Spleen (tissue), 11 donors: ENCODE measurements at regions not wholly inside any gene's neighbourhood (a gene's known extent, or its start where the extent isn't known, plus 50 kb on each side); places are given as distances from the start of the nearest gene placed in this dataset.
"Not testable (repeated sequence)": the region's sequence is repeated elsewhere in the genome, so short reads cannot be mapped to it uniquely, and the experiment has no call there.

Source experiments
- DNase-seq: peaks from one replicate; pipeline ENCODE4 v3.0.0-alpha.2; 2020
- H3K27ac ChIP-seq, 8 donors: fragments of 200-600 bp; sonication (generic) in 7 of 8; 1 replicate in 4 of 8; 2 replicates in 4 of 8; pipeline versions ENCODE4 v1.5.0 to v1.8.0; 2016 to 2021; ENCODE audit warnings: inconsistent platforms in 4 of 8, mild to moderate bottlenecking in 4 of 8, moderate library complexity in 1 of 8
- H3K27me3 ChIP-seq, 7 donors: fragments of 200-600 bp; sonication (generic) in 6 of 7; replicated peaks in 1 of 7; 1 replicate in 4 of 7; 2 replicates in 3 of 7; pipeline versions ENCODE4 v1.5.0 to v1.8.0; 2016 to 2021; ENCODE audit warnings: inconsistent platforms in 3 of 7, mild to moderate bottlenecking in 1 of 7
- H3K36me3 ChIP-seq, 6 donors: fragments of 200-600 bp; sonication (generic) in 5 of 6; 1 replicate in 4 of 6; 2 replicates in 2 of 6; pipeline versions ENCODE4 v1.5.0 to v1.8.0; 2016 to 2021; ENCODE audit warnings: inconsistent platforms in 2 of 6
- H3K4me1 ChIP-seq, 6 donors: fragments of 200-600 bp; sonication (generic) in 5 of 6; 1 replicate in 3 of 6; 2 replicates in 3 of 6; pipeline versions ENCODE4 v1.5.0 to v1.8.0; 2016 to 2021; ENCODE audit warnings: inconsistent platforms in 3 of 6
- H3K4me3 ChIP-seq, 8 donors: fragments of 200-600 bp; sonication (generic) in 7 of 8; 1 replicate in 4 of 8; 2 replicates in 4 of 8; pipeline versions ENCODE4 v1.5.0 to v1.8.0; 2016 to 2021; ENCODE audit warnings: inconsistent platforms in 4 of 8, mild to moderate bottlenecking in 4 of 8, moderate library complexity in 2 of 8
- H3K9me3 ChIP-seq, 8 donors: fragments of 200-600 bp; sonication (generic) in 7 of 8; 1 replicate in 4 of 8; 2 replicates in 4 of 8; pipeline versions ENCODE4 v1.5.0 to v1.8.0; 2016 to 2021; ENCODE audit warnings: inconsistent platforms in 4 of 8
- CTCF ChIP-seq, 11 experiments: fragments of 200-600 bp in 7 of 11; fragments of 450-650 bp in 4 of 11; sonication (generic) in 4 of 11; IDR thresholded peaks in 8 of 11; conservative IDR thresholded peaks in 3 of 11; 1 replicate in 7 of 11; 2 replicates in 4 of 11; pipeline versions ENCODE4 v1.4.0 to v1.8.0; 2016 to 2021; ENCODE audit warnings: antibody characterized with exemption in 11 of 11, inconsistent platforms in 4 of 11, mild to moderate bottlenecking in 1 of 11
- POLR2A ChIP-seq, 3 donors: fragments of 450-650 bp; IDR thresholded peaks; one replicate each; pipeline ENCODE4 v1.5.1; 2017; ENCODE audit warnings: antibody characterized with exemption in 3 of 3, mild to moderate bottlenecking in 1 of 3
- POLR2AphosphoS5 ChIP-seq, 3 donors: sonication (generic); formaldehyde crosslinking; IDR thresholded peaks; one replicate each; pipeline ENCODE4 v1.5.1; 2017; ENCODE audit warnings: antibody characterized with exemption in 3 of 3
- WGBS, 5 donors: extraction: QIAGEN DNeasy Blood & Tissue Kit in 3 of 5; methylation state at CpG; one replicate each; pipeline versions ENCODE4 v1.1.5 to v1.1.7; 2013 to 2018; 5-methylcytosine and 5-hydroxymethylcytosine counted together
- intact Hi-C: fragments of 100-400 bp; cut with DNase I; formaldehyde crosslinking; loops from one replicate; pipeline ENCODE4 v1.15.0; 2023; ENCODE audit warnings: low total_unique reads
- donor health status: healthy with polysubstance abuse.
- donor health status: DM: no; HTN: no; CAD: no; lungs with moderate emphysema.
- donor health status: DM: no; HTN: no; CAD: no.
- donor health status: Bipolar disorder and iron deficiency.
- donor health status: healthy.
- donor health status: DM: no; HTN: no; CAD: no.
- donor health status: DM: yes; HTN: yes; CAD: no.

DNA sequence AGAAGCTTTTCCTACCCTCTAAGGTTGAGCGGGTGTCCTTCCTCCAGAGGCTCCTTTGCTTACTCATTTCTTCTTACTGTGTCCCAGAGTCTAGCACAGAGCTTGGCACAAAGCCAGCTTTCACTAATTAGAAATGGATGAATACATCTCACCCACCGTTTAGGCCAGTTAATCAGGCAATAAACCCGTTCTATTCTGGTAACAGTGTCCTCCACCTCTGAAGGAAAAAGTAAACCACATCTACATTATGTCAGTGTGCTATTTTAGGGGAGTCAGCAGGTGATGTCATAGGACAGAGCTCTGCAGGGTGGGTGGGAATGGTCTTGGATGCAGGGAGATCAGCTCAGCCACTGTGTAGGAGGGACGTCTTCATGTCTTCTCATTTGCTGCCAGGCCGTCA lies 109.2 kb downstream of the OSTF1 start:
- Histone ChIP-seq H3K4me1 (no peaks in the 10 kb centered on the region), H3K36me3 (no peaks in the 10 kb centered on the region), H3K27me3 (no peaks in the 10 kb centered on the region), H3K27ac (no peak overlapping the region), H3K4me3 (no peak overlapping the region), H3K9me3 (no peaks in the 10 kb centered on the region)
- TF ChIP-seq POLR2A (IDR thresholded peaks at IDR 0.05): no peak
- no peak for TF ChIP-seq CTCF (IDR thresholded peaks at IDR 0.05 in 8 of 11, conservative IDR thresholded peaks at IDR 0.05 in 3 of 11)
- no peak for TF ChIP-seq POLR2AphosphoS5 (IDR thresholded peaks at IDR 0.05)
- intact Hi-C loops: no loop called here
- 43 to 57% (median 47%) methylated on average over 5 of the region's 5 CpGs for WGBS, 5 donors
- no peak for DNase-seq

DNA sequence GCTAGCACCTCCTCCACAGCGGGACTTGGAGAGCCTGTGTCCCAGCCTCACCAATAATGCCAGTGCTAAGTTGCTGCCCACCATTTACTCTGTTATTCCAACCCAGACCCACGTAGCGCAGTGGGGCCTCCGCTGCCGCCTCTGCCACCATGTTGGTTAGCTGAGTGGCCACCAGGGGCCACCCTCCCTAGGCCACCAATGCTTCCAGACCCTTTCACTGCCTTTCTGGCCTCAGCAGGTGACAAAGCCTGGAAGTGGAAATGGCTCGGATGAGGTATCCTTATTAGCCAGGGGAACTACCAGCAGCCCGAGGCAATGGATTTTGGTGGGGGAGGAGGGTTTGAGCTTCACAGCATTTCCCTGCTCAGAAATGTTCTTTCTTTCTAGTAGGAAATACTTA lies 110.1 kb downstream of the OSTF1 start:
- Histone ChIP-seq H3K27me3 (no peaks in the 10 kb centered on the region), H3K36me3 (no peaks in the 10 kb centered on the region), H3K9me3 (no peaks in the 10 kb centered on the region), H3K4me1 (no peaks in the 10 kb centered on the region), H3K4me3 (no peak overlapping the region), H3K27ac (no peak overlapping the region)
- intact Hi-C loops: no loop called here
- TF ChIP-seq POLR2A (IDR thresholded peaks at IDR 0.05) (no peak), CTCF (IDR thresholded peaks at IDR 0.05 in 8 of 11, conservative IDR thresholded peaks at IDR 0.05 in 3 of 11) (no peak), POLR2AphosphoS5 (IDR thresholded peaks at IDR 0.05) (no peak)
- DNase-seq: no peak
- 88 to 94% (median 92%) methylated on average over 6 to 7 of the region's 7 CpGs for WGBS, 5 donors

- Histone ChIP-seq H3K4me1 (no peaks in the 10 kb centered on the region), H3K4me3 (no peak overlapping the region), H3K9me3 (no peaks in the 10 kb centered on the region), H3K36me3 (no peaks in the 10 kb centered on the region), H3K27ac (no peak overlapping the region), H3K27me3 (no peaks in the 10 kb centered on the region)
- TF ChIP-seq POLR2A (IDR thresholded peaks at IDR 0.05): no peak
- TF ChIP-seq CTCF (IDR thresholded peaks at IDR 0.05 in 8 of 11, conservative IDR thresholded peaks at IDR 0.05 in 3 of 11): peak in 9 of 11 experiments; percentile 36 to 75 (median 59)
- TF ChIP-seq POLR2AphosphoS5 (IDR thresholded peaks at IDR 0.05): no peak
- DNase-seq: no peak
- 62 to 84% (median 81%) methylated on average over 1 of the region's 1 CpG for WGBS, 5 donors
- intact Hi-C loops: no loop called here
Measured at GRCh38 chr9:75200892-75201470, 112.7 kb downstream of the OSTF1 start.

DNA sequence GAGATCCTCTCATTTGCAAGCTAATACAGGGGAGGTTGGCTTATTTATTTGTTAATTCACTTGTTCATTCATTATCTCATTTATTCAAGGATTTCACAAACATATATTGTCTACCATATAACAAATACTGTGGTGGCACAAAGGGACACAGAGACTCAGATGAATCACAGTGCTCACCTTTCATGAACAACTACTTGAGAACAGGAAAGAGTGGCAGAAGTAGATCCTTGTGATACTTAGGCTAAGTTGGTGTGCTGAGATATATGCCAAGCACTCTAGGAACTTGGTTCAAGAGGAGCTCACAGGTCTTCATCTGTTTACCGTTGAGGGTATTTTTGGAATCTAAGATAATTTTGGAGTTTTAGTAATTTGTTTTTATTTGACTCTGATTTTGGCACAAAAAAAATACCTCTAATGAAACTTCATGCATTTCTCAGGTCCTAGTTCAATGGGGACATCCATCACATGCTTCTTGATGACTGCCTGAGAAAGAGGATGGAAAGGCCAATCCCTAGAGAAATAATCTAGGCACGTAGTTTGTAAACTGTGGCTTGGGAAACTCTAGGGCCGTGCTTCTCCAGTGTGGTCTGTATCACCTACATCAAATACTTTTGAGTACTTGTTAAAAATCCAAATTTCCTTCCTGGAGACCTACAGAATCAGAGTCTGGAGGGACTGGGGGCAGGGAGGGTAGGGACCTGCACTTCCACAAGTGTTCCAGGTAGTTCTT lies 113.3 kb downstream of the OSTF1 start:
- intact Hi-C loops: no loop called here
- H3K9me3 ChIP-seq: no peaks in the 10 kb centered on the region
- TF ChIP-seq POLR2A (IDR thresholded peaks at IDR 0.05): no peak
- TF ChIP-seq POLR2AphosphoS5 (IDR thresholded peaks at IDR 0.05): no peak
- TF ChIP-seq CTCF (IDR thresholded peaks at IDR 0.05 in 8 of 11, conservative IDR thresholded peaks at IDR 0.05 in 3 of 11): no peak

GRCh38 chr9:75207997-75208396 lies 119.7 kb downstream of the OSTF1 start:
- H3K9me3 ChIP-seq, intact Hi-C loops, DNase-seq, H3K4me3 ChIP-seq, H3K27me3 ChIP-seq, H3K4me1 ChIP-seq, H3K27ac ChIP-seq: not testable (repeated sequence)
- 91 to 96% (median 93%) methylated on average over 7 to 12 of the region's 12 CpGs for WGBS, 5 donors
- H3K36me3 ChIP-seq: peaks cover 0 to 14% (median 0%) of the 10 kb centered on the region in 6 donors

More for the DNA sequence above, 113.3 kb downstream of the OSTF1 start:
- Histone ChIP-seq H3K4me3 (no peak overlapping the region), H3K27me3 (no peaks in the 10 kb centered on the region), H3K4me1 (no peaks in the 10 kb centered on the region), H3K27ac (no peak overlapping the region), H3K36me3 (no peaks in the 10 kb centered on the region)
- 79 to 88% (median 86%) methylated on average over 3 of the region's 3 CpGs for WGBS, 5 donors
- DNase-seq: no peak
